Karpas-422 (cell line): ENCODE measurements at regions not wholly inside any gene's neighbourhood (a gene's known extent, or its start where the extent isn't known, plus 50 kb on each side); places are given as distances from the start of the nearest gene placed in this dataset.

Source experiments
- DNase-seq: peaks from one replicate; pipeline ENCODE4 v3.0.0-alpha.2; 2015
- H2AFZ ChIP-seq: fragments of 200-600 bp; sonication (generic); 2 replicates; pipeline ENCODE4 v1.6.1; 2014; ENCODE audit warnings: antibody characterized with exemption, low read length, mixed read lengths
- H3K27ac ChIP-seq: fragments of 200-600 bp; sonication (generic); 2 replicates; pipeline ENCODE4 v1.5.1; 2014; ENCODE audit warnings: mild to moderate bottlenecking, low read length, moderate library complexity
- H3K27me3 ChIP-seq: fragments of 200-600 bp; sonication (generic); 2 replicates; pipeline ENCODE4 v1.6.1; 2014; ENCODE audit warnings: low read length, mixed read lengths
- H3K36me3 ChIP-seq: fragments of 200-600 bp; sonication (generic); 2 replicates; pipeline ENCODE4 v1.6.1; 2014; ENCODE audit warnings: low read length, mixed read lengths; ENCODE audit not compliant: insufficient read depth
- H3K4me1 ChIP-seq: fragments of 200-600 bp; sonication (generic); 2 replicates; pipeline ENCODE4 v1.6.1; 2014; ENCODE audit warnings: mild to moderate bottlenecking, low read length, mixed read lengths
- H3K4me2 ChIP-seq: fragments of 200-600 bp; sonication (generic); 2 replicates; pipeline ENCODE4 v1.6.1; 2014; ENCODE audit warnings: low read length, low read depth, mild to moderate bottlenecking; ENCODE audit not compliant: poor library complexity, severe bottlenecking
- H3K4me3 ChIP-seq: fragments of 200-600 bp; sonication (generic); 2 replicates; pipeline ENCODE4 v1.5.1; 2014; ENCODE audit warnings: mild to moderate bottlenecking, antibody characterized with exemption, low read length, mixed read lengths
- H3K79me2 ChIP-seq: fragments of 200-600 bp; sonication (generic); 2 replicates; pipeline ENCODE4 v1.6.1; 2014; ENCODE audit warnings: mild to moderate bottlenecking, low read length, mixed read lengths
- H3K9ac ChIP-seq: fragments of 200-600 bp; sonication (generic); 2 replicates; pipeline ENCODE4 v1.6.0; 2014; ENCODE audit warnings: low read length
- H3K9me2 ChIP-seq: fragments of 200-600 bp; sonication (generic), shearing (Covaris generic); replicated peaks from 2 replicates; pipeline ENCODE4 v1.6.0; 2014; ENCODE audit warnings: mild to moderate bottlenecking, low read length, moderate library complexity; ENCODE audit not compliant: insufficient read depth
- H3K9me3 ChIP-seq: fragments of 300-700, 200-600 bp; sonication (generic); 2 replicates; pipeline ENCODE4 v1.6.1; 2014; ENCODE audit warnings: low read length, mixed read lengths
- H4K20me1 ChIP-seq: fragments of 200-600 bp; sonication (generic); 2 replicates; pipeline ENCODE4 v1.6.1; 2014; ENCODE audit warnings: mild to moderate bottlenecking, antibody characterized with exemption, low read length, low read depth; ENCODE audit not compliant: insufficient read depth

- Histone ChIP-seq H3K9me3 (no peaks in the 10 kb centered on the region), H4K20me1 (no peaks in the 10 kb centered on the region), H3K27me3 (no peaks in the 10 kb centered on the region), H3K36me3 (no peaks in the 10 kb centered on the region), H3K27ac (no peak overlapping the region), H3K4me3 (no peak overlapping the region), H3K4me2 (no peak overlapping the region), H3K9ac (no peak overlapping the region), H2AFZ (no peak overlapping the region), H3K4me1 (no peaks in the 10 kb centered on the region), H3K9me2 (no peaks in the 10 kb centered on the region), H3K79me2 (no peaks in the 10 kb centered on the region)
- DNase-seq: no peak
Measured at GRCh38 chr10:91127341-91128082, 93.0 kb upstream of the PCGF5 start.

GRCh38 chr10:91135113-91135512, 85.3 kb upstream of the PCGF5 start:
- Histone ChIP-seq H3K36me3 (no peaks in the 10 kb centered on the region), H3K27ac (no peak overlapping the region), H3K9me3 (no peaks in the 10 kb centered on the region), H2AFZ (no peak overlapping the region), H4K20me1 (no peaks in the 10 kb centered on the region), H3K27me3 (no peaks in the 10 kb centered on the region), H3K4me2 (no peak overlapping the region), H3K9me2 (no peaks in the 10 kb centered on the region), H3K9ac (no peak overlapping the region), H3K4me3 (no peak overlapping the region), H3K4me1 (no peaks in the 10 kb centered on the region), H3K79me2 (no peaks in the 10 kb centered on the region)
- DNase-seq: no peak

GRCh38 chr10:91137011-91137643, 83.3 kb upstream of the PCGF5 start:
- Histone ChIP-seq H3K36me3 (no peaks in the 10 kb centered on the region), H3K9ac (no peak overlapping the region), H3K27me3 (no peaks in the 10 kb centered on the region), H3K4me1 (no peaks in the 10 kb centered on the region), H3K4me3 (no peak overlapping the region), H3K27ac (no peak overlapping the region), H3K9me3 (no peaks in the 10 kb centered on the region), H3K79me2 (no peaks in the 10 kb centered on the region), H3K9me2 (no peaks in the 10 kb centered on the region), H3K4me2 (no peak overlapping the region), H2AFZ (no peak overlapping the region), H4K20me1 (no peaks in the 10 kb centered on the region)
- no peak for DNase-seq

GRCh38 chr10:91137822-91138221, 82.6 kb upstream of the PCGF5 start:
- DNase-seq: no peak
- Histone ChIP-seq H4K20me1 (no peaks in the 10 kb centered on the region), H2AFZ (no peak overlapping the region), H3K36me3 (no peaks in the 10 kb centered on the region), H3K4me3 (no peak overlapping the region), H3K27ac (no peak overlapping the region), H3K4me1 (no peaks in the 10 kb centered on the region), H3K9me3 (no peaks in the 10 kb centered on the region), H3K27me3 (no peaks in the 10 kb centered on the region), H3K4me2 (no peak overlapping the region), H3K79me2 (no peaks in the 10 kb centered on the region), H3K9me2 (no peaks in the 10 kb centered on the region), H3K9ac (no peak overlapping the region)

GRCh38 chr10:91140995-91141549, 79.4 kb upstream of the PCGF5 start:
- H3K4me1 ChIP-seq: no peaks in the 10 kb centered on the region
- no peaks in the 10 kb centered on the region for H3K79me2 ChIP-seq
- DNase-seq: no peak
- H4K20me1 ChIP-seq: no peaks in the 10 kb centered on the region
- no peaks in the 10 kb centered on the region for H3K36me3 ChIP-seq
- no peak overlapping the region for H3K27ac ChIP-seq
- no peak overlapping the region for H3K9ac ChIP-seq
- H3K4me3 ChIP-seq: no peak overlapping the region
- H2AFZ ChIP-seq: no peak overlapping the region
- no peaks in the 10 kb centered on the region for H3K9me2 ChIP-seq
- no peaks in the 10 kb centered on the region for H3K27me3 ChIP-seq
- no peak overlapping the region for H3K4me2 ChIP-seq
- no peaks in the 10 kb centered on the region for H3K9me3 ChIP-seq

- no peak for DNase-seq
- H4K20me1 ChIP-seq: no peaks in the 10 kb centered on the region
- no peaks in the 10 kb centered on the region for H3K36me3 ChIP-seq
- H3K9me3 ChIP-seq: no peaks in the 10 kb centered on the region
- no peak overlapping the region for H3K9ac ChIP-seq
- no peaks in the 10 kb centered on the region for H3K79me2 ChIP-seq
- H3K4me1 ChIP-seq: no peaks in the 10 kb centered on the region
- no peaks in the 10 kb centered on the region for H3K9me2 ChIP-seq
- no peak overlapping the region for H3K4me2 ChIP-seq
- H3K27me3 ChIP-seq: no peaks in the 10 kb centered on the region
- H3K4me3 ChIP-seq: no peak overlapping the region
- no peak overlapping the region for H3K27ac ChIP-seq
- no peak overlapping the region for H2AFZ ChIP-seq
Measured at GRCh38 chr10:91144961-91145360, 75.5 kb upstream of the PCGF5 start.

GRCh38 chr10:91146146-91146545, 74.3 kb upstream of the PCGF5 start:
- H3K4me3 ChIP-seq: no peak overlapping the region
- H3K36me3 ChIP-seq: no peaks in the 10 kb centered on the region
- H3K27me3 ChIP-seq: no peaks in the 10 kb centered on the region
- no peaks in the 10 kb centered on the region for H3K9me3 ChIP-seq
- DNase-seq: no peak
- H3K9me2 ChIP-seq: no peaks in the 10 kb centered on the region
- H3K4me1 ChIP-seq: no peaks in the 10 kb centered on the region
- no peaks in the 10 kb centered on the region for H3K79me2 ChIP-seq
- H2AFZ ChIP-seq: no peak overlapping the region
- H3K9ac ChIP-seq: no peak overlapping the region
- no peaks in the 10 kb centered on the region for H4K20me1 ChIP-seq
- H3K4me2 ChIP-seq: no peak overlapping the region
- no peak overlapping the region for H3K27ac ChIP-seq

- Histone ChIP-seq H3K9ac (no peak overlapping the region), H3K9me3 (no peaks in the 10 kb centered on the region), H4K20me1 (no peaks in the 10 kb centered on the region), H3K4me2 (no peak overlapping the region), H3K27ac (no peak overlapping the region), H3K4me3 (no peak overlapping the region), H3K36me3 (no peaks in the 10 kb centered on the region), H3K4me1 (no peaks in the 10 kb centered on the region), H3K79me2 (no peaks in the 10 kb centered on the region), H2AFZ (no peak overlapping the region), H3K9me2 (no peaks in the 10 kb centered on the region), H3K27me3 (no peaks in the 10 kb centered on the region)
- no peak for DNase-seq
Measured at GRCh38 chr10:91149550-91149949, 70.9 kb upstream of the PCGF5 start.
